GM18867 (cell line): ENCODE measurements at regions not wholly inside any gene's neighbourhood (a gene's known extent, or its start where the extent isn't known, plus 50 kb on each side); places are given as distances from the start of the nearest gene placed in this dataset.
A peak's percentile ranks its signal among the peaks of the same experiment; 100 is the strongest.

Source experiments
- ATAC-seq: cut with Tn5 transposase; IDR thresholded peaks from one replicate; pipeline ENCODE4 v1.9.1; 2021; ENCODE audit warnings: mild to moderate bottlenecking, moderate library complexity; ENCODE audit not compliant: unreplicated experiment

DNA sequence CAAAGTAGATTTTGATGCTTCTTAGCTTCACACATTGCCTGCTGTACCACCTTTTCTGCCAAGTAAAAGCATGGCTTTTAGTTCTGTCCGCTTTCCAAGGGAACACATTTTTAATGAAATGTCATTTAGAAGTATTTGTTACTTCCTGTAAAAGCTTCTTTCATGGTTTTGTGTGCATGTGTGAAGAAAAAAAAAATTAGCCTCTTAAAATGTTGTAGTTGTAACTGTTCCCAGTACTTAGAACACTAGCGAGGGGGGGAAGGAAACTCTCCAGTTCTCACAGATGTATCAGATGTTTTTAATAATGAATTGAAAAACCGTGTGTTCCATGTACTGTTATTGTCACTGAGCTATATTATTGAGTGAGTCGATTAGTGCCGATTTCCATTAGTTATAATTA is 568.3 kb upstream of the ADGRL2 start:
- no peak for ATAC-seq

DNA sequence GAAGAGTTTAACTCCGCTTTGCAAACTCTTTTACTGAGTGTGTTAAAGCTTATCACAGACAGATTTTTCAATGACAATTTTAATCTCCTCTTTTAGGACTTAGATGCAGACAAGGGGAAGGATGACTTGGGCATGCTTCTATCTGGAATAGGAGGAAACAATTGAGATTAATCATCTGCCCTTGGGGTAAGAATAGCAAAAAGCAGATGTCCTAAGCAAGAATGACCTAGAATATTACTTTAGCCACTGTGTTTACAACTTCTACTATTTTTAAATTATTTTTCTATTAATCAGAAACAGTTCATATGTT is 569.0 kb upstream of the ADGRL2 start:
- no peak for ATAC-seq

DNA sequence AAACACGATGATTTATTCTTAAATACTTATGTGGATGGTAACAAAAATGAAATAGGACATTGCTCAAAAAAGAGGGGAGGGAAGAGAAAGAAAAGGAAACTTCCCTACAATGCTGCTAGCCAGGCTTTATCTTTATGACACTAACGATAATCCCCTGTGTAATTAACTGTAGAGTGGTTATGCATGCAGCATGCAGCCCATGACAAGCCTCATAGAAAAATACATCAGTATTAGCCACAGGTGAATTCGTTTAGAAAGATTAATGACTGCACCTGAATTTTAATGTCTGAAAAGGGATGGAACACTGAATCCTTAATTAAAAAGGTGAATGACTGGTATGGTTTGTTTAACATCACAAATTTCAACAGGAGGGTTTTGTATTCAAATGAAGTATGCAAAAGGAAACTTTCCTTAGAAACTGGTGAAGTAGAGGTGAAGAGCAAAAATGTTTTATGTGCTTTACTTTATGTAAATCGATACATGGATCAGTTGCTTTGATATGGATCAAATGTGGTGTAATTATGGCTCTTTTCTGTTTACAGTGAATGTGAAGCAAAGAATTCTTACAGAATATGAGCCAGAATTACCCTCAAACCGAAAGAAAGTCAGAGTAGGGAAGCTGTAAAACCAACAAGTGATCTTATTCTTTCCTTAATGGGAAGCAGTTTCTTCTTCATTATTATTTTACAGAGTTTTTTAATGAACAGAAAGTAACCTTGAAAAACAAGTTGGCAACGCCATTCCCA is 569.6 kb upstream of the ADGRL2 start:
- ATAC-seq, result no peak

DNA sequence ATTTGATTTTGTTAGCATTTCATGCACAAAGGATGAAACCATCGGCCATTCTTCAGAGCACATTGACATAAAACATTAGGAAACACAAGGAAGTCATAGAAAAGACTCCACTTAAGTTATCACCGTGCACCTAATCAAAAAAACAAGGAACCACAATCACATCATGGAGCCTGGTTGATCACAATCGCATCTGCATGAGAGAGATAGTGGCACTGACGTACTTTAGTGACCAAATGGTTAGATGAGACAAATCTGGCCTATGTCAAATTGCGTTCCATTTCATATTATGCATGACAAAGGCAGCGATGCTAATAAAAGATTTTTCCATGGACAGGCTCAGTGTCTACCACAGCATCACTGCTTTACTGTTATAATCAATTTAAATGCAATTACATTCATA is 571.8 kb upstream of the ADGRL2 start:
- no peak for ATAC-seq

DNA sequence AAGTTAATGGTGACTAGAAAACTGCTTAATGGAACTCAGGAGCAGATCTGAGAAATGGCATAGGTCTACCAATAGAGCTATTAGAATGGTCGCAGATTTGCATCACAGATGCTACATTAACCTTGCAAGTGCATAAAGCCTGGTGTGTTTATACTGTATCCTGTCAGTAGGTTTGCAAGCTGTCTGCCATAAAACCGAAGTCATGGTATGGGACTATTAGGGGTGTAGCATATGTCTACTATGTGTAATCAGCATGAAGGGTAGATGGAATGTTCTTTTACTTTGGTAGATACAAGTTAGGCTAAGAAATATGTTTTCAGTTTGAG is 574.2 kb upstream of the ADGRL2 start:
- no peak for ATAC-seq

DNA sequence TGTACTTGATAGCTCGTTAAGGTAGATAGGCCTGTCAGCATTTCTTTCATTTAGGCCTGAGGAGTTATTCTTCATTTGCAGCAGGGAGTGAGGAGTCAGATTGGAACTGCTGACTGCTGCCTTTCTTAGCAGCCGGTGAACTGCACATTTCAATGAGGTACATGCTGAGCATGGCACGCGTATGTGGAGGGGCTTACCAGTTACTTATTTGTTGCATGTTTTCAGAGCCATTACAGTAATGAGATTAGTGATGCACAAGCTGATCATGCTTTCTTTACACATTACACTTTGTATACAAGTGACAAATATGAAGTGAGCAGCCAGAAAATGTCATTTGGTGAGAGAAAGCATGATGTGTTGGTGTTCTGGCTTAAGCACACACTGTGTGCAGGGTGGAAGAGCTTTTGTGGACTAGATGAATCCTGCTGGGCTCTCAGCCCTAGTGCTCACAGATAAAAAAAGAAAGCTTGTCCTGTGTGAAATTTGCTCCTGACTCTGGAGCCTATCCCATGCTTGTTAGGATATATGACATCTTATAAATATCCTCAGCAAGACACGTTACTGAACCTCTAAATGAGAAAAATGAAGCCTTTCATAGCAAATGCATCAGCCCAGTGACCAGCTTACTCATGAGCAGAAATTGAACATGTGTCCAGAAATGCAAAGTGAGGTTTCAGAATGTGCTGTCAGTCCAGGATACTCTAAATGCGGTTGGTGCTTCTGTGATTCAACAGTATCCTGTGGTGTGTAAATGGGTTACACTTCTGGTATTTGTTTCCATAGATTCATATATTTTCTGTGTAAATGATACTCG is 574.7 kb upstream of the ADGRL2 start:
- ATAC-seq, result peak; percentile 99

DNA sequence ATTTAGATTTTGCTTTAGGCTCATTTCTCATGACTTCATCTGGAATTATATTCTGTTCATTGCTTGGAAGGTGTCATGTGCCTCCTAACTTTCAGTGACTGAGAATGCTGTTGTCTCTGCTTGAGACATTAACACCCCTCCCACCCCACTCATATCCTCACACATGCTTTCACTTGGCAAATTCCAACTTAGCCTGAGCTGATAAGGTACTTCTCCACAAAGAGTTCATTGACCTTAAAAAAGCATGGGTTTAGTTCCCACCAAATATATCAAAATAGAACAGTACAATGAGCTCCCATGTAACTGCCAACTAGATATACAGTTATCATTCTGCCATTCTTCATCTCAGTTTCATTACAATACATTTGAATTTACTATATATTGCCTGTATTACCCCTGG is 576.5 kb upstream of the ADGRL2 start:
- ATAC-seq, result no peak

DNA sequence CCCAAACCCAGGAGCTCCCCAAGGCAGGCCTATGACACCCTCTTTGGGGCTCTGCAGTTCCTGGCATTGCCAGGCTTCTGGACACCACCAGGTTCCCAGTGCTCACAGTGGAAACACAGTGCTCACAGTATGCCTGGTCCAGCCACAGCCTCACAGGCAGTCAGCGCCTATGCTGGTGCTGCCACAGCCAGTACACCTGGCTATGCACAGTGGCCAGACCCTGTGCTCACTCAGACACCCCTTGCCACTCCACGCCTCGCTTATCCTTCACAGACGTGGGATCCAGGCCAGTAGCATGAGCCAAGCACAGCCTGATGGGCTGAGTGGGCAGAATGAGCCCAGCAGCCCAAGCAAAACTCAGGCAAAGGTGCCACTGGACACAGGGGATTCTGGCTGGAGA is 579.2 kb upstream of the ADGRL2 start:
- no peak for ATAC-seq

DNA sequence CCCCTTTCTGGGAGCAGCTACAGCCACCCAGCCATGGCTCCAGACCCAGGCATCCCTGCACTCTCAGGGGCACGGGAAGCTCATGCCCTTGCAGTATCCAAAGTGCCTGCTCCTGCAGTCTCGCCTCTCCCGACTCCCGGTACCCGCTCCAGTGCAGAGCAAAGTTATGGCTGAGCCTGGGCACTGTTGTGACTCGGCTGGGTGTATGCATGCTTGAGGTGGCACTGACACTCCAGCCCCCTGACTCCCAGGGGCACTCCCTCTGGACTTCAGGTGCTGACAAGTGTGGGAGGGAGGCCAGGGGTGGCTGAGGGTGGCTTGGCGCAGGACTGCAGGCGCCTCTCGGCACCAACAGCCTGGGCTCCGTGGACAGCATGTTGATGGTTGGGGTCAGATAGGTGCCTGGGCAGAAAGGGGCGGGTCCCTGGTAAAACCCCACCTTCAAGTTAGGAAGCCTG is 580.1 kb upstream of the ADGRL2 start:
- ATAC-seq, result no peak

DNA sequence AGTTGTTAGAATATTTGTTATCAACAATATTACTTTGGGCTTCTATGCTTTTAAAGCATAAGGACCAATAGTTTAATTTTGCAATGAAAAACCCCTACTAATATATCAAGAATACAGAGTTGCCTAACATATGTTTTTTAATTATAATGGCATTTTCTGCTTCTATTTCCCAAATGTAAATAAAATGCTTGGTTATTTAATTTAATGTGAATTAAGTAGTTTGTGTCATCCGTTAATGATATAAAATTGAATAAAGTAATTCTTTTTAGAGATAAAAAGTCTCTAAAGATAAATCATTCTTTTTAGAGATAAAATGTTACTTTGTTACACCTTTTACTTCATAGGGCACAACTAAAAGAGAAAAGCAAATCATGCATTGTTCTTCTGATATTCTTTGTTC is 583.7 kb upstream of the ADGRL2 start:
- no peak for ATAC-seq

DNA sequence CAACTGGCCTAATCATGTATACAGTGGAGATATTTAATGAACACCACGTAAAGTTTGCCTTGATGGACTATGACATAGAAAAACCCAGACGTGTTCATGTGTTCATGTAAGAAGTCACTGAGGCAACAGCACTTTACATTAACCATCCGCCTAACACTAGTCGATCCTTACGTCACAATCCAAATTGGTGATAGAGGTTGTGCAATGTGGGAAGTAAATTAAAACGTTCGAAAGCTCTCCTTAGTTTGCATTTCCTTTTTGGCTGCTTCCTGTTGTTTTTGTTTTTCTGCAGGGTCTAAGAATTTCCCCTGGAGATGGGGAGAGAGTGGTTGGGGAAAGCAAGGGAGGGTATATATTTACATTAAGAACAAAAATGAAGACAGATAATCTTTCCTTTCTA is 587.5 kb upstream of the ADGRL2 start:
- ATAC-seq, result no peak

DNA sequence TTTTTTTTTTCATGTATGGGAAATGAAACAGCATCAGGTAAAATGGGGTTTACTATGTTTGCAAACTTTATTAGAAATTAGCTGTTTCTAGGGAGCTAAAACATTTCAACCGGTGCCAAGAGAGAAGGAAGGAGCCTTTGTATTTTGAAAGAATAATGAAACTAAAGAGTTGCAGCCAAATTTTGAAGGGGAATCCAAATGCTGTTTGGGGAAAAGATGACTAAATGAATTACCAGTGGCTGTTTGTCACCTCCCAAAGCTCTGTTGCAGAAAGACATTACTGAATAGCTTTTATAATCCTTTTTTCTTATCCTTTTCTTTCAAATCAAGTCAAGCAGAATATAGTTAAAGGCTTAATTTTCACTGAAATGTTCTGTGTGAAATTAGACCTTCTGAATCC is 591.3 kb upstream of the ADGRL2 start:
- no peak for ATAC-seq

DNA sequence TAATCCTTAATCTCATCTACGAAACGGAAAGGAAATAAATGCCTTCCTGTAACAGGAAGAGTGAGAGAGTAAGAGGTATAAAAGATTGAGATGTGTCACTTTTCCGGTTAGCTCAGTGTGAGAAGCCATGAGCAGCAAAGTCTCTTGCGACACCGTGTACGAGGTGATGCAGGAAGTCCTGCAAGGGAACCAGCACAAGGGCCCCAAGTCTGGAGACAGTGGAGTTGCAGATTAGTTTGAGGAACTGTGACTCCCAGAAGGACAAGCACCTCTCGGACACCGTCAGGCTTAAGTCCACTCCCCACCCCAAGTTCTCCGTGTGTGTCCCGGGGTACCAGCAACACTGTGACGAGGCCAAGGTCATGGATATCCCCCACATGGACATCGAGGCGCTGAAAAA is 592.3 kb upstream of the ADGRL2 start:
- no peak for ATAC-seq

DNA sequence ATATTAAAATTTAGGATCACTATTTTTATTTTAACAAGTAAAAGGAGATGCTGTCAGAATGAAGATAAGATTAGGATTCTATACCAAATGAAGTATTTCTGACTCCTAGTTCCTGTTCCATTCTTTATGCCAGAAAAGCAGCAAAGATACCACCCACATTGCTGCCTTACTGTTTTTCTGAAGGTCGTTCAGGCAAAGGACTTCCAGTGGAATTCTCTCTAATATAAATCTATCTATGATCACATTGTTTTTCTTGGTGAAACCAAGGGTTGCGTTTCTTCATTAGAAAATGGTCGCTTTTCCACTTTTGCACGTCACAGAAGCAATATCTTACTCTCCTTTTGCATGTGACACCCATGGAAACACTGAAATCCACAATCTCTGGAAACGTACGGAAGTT is 594.8 kb upstream of the ADGRL2 start:
- no peak for ATAC-seq

DNA sequence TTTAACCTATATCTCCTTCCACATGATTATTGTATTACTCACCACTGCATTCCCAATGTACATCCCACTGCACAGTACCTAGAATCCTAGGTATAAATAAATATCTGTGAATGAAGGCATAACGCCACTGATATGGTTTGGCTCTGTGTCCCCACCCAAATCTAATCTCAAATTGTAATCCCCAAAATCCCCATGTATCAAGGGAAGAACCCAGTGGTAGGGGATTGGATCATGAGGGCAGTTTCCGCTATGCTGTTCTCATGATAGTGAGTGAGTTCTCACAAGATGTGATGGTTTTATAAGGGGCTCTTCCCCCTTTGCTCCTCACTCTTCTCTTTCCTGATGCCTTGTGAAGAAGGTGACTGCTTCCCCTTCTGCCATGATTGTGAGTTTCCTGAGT is 599.0 kb upstream of the ADGRL2 start:
- ATAC-seq, result no peak

DNA sequence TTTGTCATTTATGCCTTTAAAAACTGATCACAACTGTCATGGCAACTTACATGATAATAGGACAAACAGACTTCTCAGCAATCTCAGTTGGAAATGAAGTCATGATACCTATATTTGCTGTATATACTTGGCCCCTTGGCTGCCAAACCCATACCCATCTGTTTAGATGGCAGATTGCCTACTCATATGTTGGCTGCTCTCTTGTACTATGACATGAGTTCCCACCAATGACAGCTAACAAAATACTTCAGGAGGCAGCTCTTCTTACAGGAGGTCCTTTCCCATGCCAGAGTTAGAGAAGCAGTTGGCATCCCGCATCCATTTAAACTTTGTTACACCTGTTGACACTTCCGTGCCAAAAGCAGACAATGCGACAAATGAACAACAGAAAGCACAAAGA is 603.1 kb upstream of the ADGRL2 start:
- no peak for ATAC-seq

DNA sequence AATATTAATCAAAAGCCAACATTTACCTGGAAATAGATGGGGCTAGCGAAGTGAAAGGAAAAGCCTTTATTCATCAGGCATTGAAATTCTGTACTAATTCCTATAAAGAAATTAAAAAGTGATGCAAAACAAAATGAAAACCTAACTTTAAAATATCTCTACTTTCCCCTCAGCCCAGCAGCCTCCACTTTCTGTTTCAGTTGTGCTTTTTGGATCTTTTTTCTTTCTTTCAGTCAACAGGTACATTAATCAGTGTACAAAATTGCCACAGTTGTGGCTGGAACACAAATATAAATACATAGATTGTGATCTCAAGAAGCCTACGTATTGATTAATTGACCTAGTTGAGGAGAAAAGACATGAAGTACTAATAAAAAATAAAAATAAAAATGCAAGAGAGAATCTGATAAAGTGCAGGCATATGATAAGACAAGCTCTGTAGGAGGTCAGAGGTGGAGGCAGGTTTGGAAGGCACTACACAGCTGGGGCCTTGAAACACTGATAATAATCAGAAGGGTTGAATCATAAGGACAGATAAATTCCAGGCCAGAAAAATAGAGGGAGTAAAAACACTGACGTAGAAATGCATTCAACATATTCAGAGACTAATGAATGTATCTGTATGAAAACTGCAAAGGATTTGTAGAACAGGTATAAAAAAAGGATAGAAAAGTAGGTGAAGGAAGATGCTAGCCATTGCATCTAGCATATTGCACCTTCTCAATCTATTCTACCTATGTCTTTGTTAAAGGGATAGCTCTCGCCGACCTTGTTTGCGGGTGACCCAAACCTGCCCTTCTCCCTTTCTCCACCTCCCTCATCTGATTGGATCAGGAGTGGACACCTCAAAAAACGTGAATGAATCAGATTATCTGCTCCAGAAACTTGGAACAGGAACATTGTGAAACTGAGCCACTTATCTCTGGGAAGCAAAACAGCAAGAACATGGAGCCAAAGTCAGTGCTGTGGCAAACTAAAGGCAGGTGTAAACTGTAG is 607.8 kb upstream of the ADGRL2 start:
- no peak for ATAC-seq

DNA sequence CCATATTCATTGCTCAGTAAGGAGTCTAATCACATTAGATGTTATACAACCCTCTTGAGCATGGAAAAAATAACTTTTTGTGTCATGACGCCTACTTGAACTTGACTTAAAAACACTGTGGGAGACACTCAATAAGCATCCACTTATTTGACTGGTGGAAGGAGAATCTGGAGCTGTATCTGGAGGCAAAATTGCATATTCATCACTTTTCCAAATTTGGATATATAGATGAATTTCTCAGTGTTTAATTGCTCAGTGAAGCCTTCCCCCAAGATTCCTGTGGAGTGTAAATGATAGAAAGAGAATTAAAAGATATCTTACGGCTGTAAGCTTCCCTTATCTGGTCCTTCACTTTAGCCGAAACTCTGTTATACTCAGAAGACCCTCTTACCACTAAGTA is 610.7 kb upstream of the ADGRL2 start:
- no peak for ATAC-seq

DNA sequence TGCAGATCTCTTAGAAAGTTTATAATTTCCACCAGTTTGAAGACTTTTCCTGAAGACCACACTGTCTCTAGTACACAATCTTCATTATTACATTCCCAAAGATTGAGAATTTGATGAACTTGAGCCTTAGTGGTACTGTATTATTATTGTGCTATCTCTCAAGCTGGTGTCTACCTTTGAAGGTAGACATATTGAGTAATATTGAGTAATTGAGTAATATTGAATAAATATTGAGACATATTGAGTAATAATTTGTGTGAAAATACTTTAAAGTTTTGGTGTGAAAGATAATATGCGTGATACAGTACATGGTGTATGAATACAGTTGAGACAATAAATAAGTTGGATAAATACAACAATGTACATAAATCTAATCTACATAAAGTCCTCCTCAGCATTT is 613.1 kb upstream of the ADGRL2 start:
- no peak for ATAC-seq

DNA sequence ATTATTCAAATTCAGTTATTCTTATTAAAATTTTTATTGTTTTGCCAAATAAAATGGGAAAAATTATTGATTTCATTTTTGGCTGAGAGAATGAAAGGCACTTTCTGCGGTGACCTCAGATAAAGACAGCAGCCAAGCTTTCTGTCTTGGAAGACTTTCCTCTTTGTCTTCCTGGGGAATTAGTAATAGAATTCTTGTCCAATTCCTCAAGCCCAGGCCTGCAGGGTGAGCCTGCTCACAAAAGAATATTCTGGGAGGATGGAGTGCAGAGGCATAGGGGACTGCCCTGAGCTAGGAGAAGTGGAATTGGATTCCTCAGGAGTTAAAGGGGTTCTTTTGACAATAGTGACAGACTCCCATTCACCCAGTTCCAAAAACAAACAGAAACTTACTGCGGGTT is 614.5 kb upstream of the ADGRL2 start:
- ATAC-seq, result no peak

DNA sequence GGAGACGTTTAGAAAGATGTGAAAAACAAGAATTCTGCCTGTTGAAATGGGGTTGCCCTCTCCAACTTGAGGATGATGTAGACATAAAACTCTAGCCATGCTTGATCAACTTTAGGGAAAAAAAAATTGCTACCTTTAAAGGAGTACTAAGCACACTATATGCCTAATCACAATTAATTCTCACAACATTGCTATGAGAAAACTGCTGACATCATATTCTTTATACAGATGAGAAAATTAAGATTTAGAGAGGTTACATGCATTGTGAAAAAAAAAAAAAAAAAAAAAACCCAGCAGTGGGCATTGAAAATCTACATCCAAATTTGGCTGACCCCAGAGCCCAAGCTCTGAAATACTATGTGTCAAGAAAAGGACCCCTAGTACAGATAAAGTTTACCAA is 617.2 kb upstream of the ADGRL2 start:
- ATAC-seq, result peak; percentile 12

DNA sequence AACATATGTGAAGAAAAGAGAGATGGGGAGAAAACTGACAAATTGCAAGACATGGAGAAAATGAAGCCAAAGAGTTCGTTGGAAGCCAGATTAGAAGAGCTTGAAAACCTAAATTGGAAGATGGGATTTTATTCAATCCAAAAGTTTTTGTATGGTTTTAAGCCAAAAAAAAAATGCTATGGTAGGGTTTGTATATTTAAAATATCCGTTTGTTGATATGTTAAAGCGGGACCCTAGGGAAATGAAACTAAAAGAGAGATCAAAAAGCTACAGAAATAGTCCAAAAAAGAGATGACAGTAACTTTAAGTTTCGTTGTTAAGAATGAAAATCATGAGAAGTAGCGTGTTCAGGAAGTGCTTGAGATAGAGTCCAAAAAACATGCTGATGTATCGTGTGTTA is 617.7 kb upstream of the ADGRL2 start:
- peak; percentile 52 for ATAC-seq
